Gastroesophageal sphincter (tissue), 3 donors: ENCODE measurements at regions not wholly inside any gene's neighbourhood (a gene's known extent, or its start where the extent isn't known, plus 50 kb on each side); places are given as distances from the start of the nearest gene placed in this dataset.

Source experiments
- CTCF ChIP-seq, 4 experiments: fragments of 200-600 bp in 2 of 4; fragments of 450-650 bp in 2 of 4; sonication (generic) in 1 of 4; IDR thresholded peaks; one replicate each; pipeline ENCODE4 v1.5.1; 2017 to 2019; ENCODE audit warnings: antibody characterized with exemption in 4 of 4, mild to moderate bottlenecking in 2 of 4, moderate library complexity in 2 of 4
- POLR2AphosphoS5 ChIP-seq: sonication (generic); formaldehyde crosslinking; IDR thresholded peaks from one replicate; pipeline ENCODE4 v1.6.1; 2017; ENCODE audit warnings: antibody characterized with exemption

GRCh38 chr3:177855021-177855420 is 657.7 kb upstream of the TBL1XR1 start:
- TF ChIP-seq POLR2AphosphoS5 (no peak), CTCF (IDR thresholded peaks at IDR 0.05) (no peak)
